HG02610 (cell line): ENCODE measurements at regions not wholly inside any gene's neighbourhood (a gene's known extent, or its start where the extent isn't known, plus 50 kb on each side); places are given as distances from the start of the nearest gene placed in this dataset.

ENCODE experiments used
- ATAC-seq: cut with Tn5 transposase; IDR thresholded peaks from one replicate; pipeline ENCODE4 v1.9.1; 2021; ENCODE audit warnings: mild to moderate bottlenecking, moderate library complexity; ENCODE audit not compliant: unreplicated experiment

GRCh38 chr4:13892739-13893105 lies 265.2 kb upstream of the BOD1L1 start:
- no peak for ATAC-seq

GRCh38 chr4:13893211-13893610 lies 265.7 kb upstream of the BOD1L1 start:
- no peak for ATAC-seq

- ATAC-seq = no peak
Measured at GRCh38 chr4:13893987-13894386, 266.5 kb upstream of the BOD1L1 start.

- no peak for ATAC-seq
Measured at GRCh38 chr4:13900780-13901179, 273.3 kb upstream of the BOD1L1 start.

- no peak for ATAC-seq
Measured at GRCh38 chr4:13902146-13902545, 274.6 kb upstream of the BOD1L1 start.

GRCh38 chr4:13903061-13903460 lies 275.5 kb upstream of the BOD1L1 start:
- no peak for ATAC-seq

- ATAC-seq = no peak
Measured at GRCh38 chr4:13903901-13904300, 276.4 kb upstream of the BOD1L1 start.

- ATAC-seq = no peak
Measured at GRCh38 chr4:13905543-13905942, 278.0 kb upstream of the BOD1L1 start.

GRCh38 chr4:13906727-13907126 lies 279.2 kb upstream of the BOD1L1 start:
- no peak for ATAC-seq

GRCh38 chr4:13907255-13907751 lies 279.8 kb upstream of the BOD1L1 start:
- no peak for ATAC-seq

GRCh38 chr4:13908455-13908854 lies 280.9 kb upstream of the BOD1L1 start:
- no peak for ATAC-seq

GRCh38 chr4:13910556-13910955 lies 283.0 kb upstream of the BOD1L1 start:
- ATAC-seq = no peak

GRCh38 chr4:13911256-13911655 lies 283.7 kb upstream of the BOD1L1 start:
- no peak for ATAC-seq

- ATAC-seq = no peak
Measured at GRCh38 chr4:13912436-13912925, 285.0 kb upstream of the BOD1L1 start.

GRCh38 chr4:13912966-13913365 lies 285.4 kb upstream of the BOD1L1 start:
- no peak for ATAC-seq

- ATAC-seq = no peak
Measured at GRCh38 chr4:13917015-13917414, 289.5 kb upstream of the BOD1L1 start.

GRCh38 chr4:13918110-13918509 lies 290.6 kb upstream of the BOD1L1 start:
- no peak for ATAC-seq

GRCh38 chr4:13918991-13919441 lies 291.5 kb upstream of the BOD1L1 start:
- no peak for ATAC-seq

GRCh38 chr4:13920111-13920875 lies 292.8 kb upstream of the BOD1L1 start:
- ATAC-seq = no peak

GRCh38 chr4:13920901-13921300 lies 293.4 kb upstream of the BOD1L1 start:
- ATAC-seq = no peak

- ATAC-seq = no peak
Measured at GRCh38 chr4:13921805-13922204, 294.3 kb upstream of the BOD1L1 start.

GRCh38 chr4:13922459-13922858 lies 294.9 kb upstream of the BOD1L1 start:
- no peak for ATAC-seq
